ENCODE measurements at regions not wholly inside any gene's neighbourhood (a gene's known extent, or its start where the extent isn't known, plus 50 kb on each side); places are given as distances from the start of the nearest gene placed in this dataset.
A peak's percentile ranks its signal among the peaks of the same experiment; 100 is the strongest.

GRCh38 chr13:40316301-40316700 is 350.1 kb downstream of the FOXO1 start:
- TF ChIP-seq CTCF (IDR thresholded peaks at IDR 0.05 in 8 of 11, conservative IDR thresholded peaks at IDR 0.05 in 3 of 11) (no peak), POLR2A (IDR thresholded peaks at IDR 0.05) (no peak)
- Histone ChIP-seq H3K4me1 (peaks cover 2 to 34% (median 23%) of the 10 kb centered on the region in 6 donors), H3K27ac (peak overlapping the region in 2 of 8 donors; percentile 10 to 62), H3K9me3 (no peaks in the 10 kb centered on the region), H3K27me3 (replicated peaks in 1 of 7) (no peaks in the 10 kb centered on the region), H3K4me3 (no peak overlapping the region), H3K36me3 (no peaks in the 10 kb centered on the region)
- intact Hi-C loops (cut with DNase I; ENCODE audit: low total_unique reads) = no loop called here
- 75 to 88% (median 77%) methylated on average over 7 of the region's 7 CpGs for WGBS, 5 donors
- DNase-seq = no peak

GRCh38 chr13:40317980-40318327 is 348.5 kb downstream of the FOXO1 start:
- Histone ChIP-seq H3K27ac (no peak overlapping the region), H3K27me3 (replicated peaks in 1 of 7) (no peaks in the 10 kb centered on the region), H3K36me3 (no peaks in the 10 kb centered on the region), H3K9me3 (peaks cover 0 to 9% (median 3%) of the 10 kb centered on the region in 8 donors), H3K4me3 (no peak overlapping the region), H3K4me1 (peaks cover 2 to 34% (median 23%) of the 10 kb centered on the region in 6 donors)
- no peak for DNase-seq
- intact Hi-C loops (cut with DNase I; ENCODE audit: low total_unique reads) = no loop called here
- 54 to 67% (median 57%) methylated on average over 2 of the region's 2 CpGs for WGBS, 5 donors
- no peak for TF ChIP-seq POLR2AphosphoS5 (IDR thresholded peaks at IDR 0.05)
- no peak for TF ChIP-seq CTCF (IDR thresholded peaks at IDR 0.05 in 8 of 11, conservative IDR thresholded peaks at IDR 0.05 in 3 of 11)
- no peak for TF ChIP-seq POLR2A (IDR thresholded peaks at IDR 0.05)

- intact Hi-C loops (cut with DNase I; ENCODE audit: low total_unique reads) = no loop called here
- Histone ChIP-seq H3K4me3 (no peak overlapping the region), H3K27me3 (replicated peaks in 1 of 7) (no peaks in the 10 kb centered on the region), H3K4me1 (peaks cover 2 to 34% (median 23%) of the 10 kb centered on the region in 6 donors), H3K9me3 (peaks cover 0 to 13% (median 7%) of the 10 kb centered on the region in 8 donors), H3K36me3 (no peaks in the 10 kb centered on the region), H3K27ac (no peak overlapping the region)
- no peak for DNase-seq
- 46 to 74% (median 54%) methylated on average over 2 of the region's 2 CpGs for WGBS, 5 donors
- TF ChIP-seq POLR2AphosphoS5 (IDR thresholded peaks at IDR 0.05) (no peak), CTCF (IDR thresholded peaks at IDR 0.05 in 8 of 11, conservative IDR thresholded peaks at IDR 0.05 in 3 of 11) (no peak), POLR2A (IDR thresholded peaks at IDR 0.05) (no peak)
These were observed 348.1 kb downstream of the FOXO1 start for GRCh38 chr13:40318366-40318765.

- intact Hi-C loops (cut with DNase I; ENCODE audit: low total_unique reads) = no loop called here
- no peaks in the 10 kb centered on the region for H3K27me3 ChIP-seq (replicated peaks in 1 of 7)
- 61 to 98% (median 79%) methylated on average over 3 of the region's 3 CpGs for WGBS, 5 donors
These were observed 346.5 kb downstream of the FOXO1 start for GRCh38 chr13:40319699-40320579.

More at GRCh38 chr13:40319699-40320579, 346.5 kb downstream of the FOXO1 start:
- H3K27ac ChIP-seq = no peak overlapping the region
- DNase-seq = no peak
- H3K9me3 ChIP-seq = peaks cover 0 to 27% (median 19%) of the 10 kb centered on the region in 8 donors
- no peak for TF ChIP-seq POLR2AphosphoS5 (IDR thresholded peaks at IDR 0.05)
- TF ChIP-seq CTCF (IDR thresholded peaks at IDR 0.05 in 8 of 11, conservative IDR thresholded peaks at IDR 0.05 in 3 of 11) = no peak
- no peak for TF ChIP-seq POLR2A (IDR thresholded peaks at IDR 0.05)
- peaks cover 2 to 25% (median 20%) of the 10 kb centered on the region in 6 donors for H3K4me1 ChIP-seq
- no peaks in the 10 kb centered on the region for H3K36me3 ChIP-seq
- H3K4me3 ChIP-seq = no peak overlapping the region
